Prostate gland (tissue), 2 donors: ENCODE measurements at regions not wholly inside any gene's neighbourhood (a gene's known extent, or its start where the extent isn't known, plus 50 kb on each side); places are given as distances from the start of the nearest gene placed in this dataset.

Experiments used
- CTCF ChIP-seq, 4 experiments: fragments of 200-600 bp in 2 of 4; fragments of 450-650 bp in 2 of 4; sonication (generic) in 2 of 4; IDR thresholded peaks; 1 replicate in 3 of 4; 2 replicates in 1 of 4; pipeline ENCODE4 v1.5.1; 2016 to 2019; ENCODE audit warnings: antibody characterized with exemption in 4 of 4, mild to moderate bottlenecking in 2 of 4, moderate library complexity in 2 of 4
- POLR2A ChIP-seq: fragments of 450-650 bp; IDR thresholded peaks from one replicate; pipeline ENCODE4 v1.6.1; 2016; ENCODE audit warnings: antibody characterized with exemption, mild to moderate bottlenecking
- POLR2AphosphoS5 ChIP-seq: sonication (generic); formaldehyde crosslinking; IDR thresholded peaks from one replicate; pipeline ENCODE4 v1.6.1; 2017; ENCODE audit warnings: antibody characterized with exemption

GRCh38 chr16:55018881-55019280 is 88.2 kb downstream of the IRX5 start:
- no peak for TF ChIP-seq CTCF (IDR thresholded peaks at IDR 0.05)
- TF ChIP-seq POLR2A, result no peak
- no peak for TF ChIP-seq POLR2AphosphoS5
